GM23338 (cell line): ENCODE measurements at regions not wholly inside any gene's neighbourhood (a gene's known extent, or its start where the extent isn't known, plus 50 kb on each side); places are given as distances from the start of the nearest gene placed in this dataset.

Experiments used
- ATAC-seq: fragments of 200-7000 bp; cut with Tn5 transposase; 3 replicates; pipeline ENCODE4 v1.9.1; 2020
- DNase-seq: peaks from one replicate; pipeline ENCODE4 v3.0.0-alpha.2; 2015; ENCODE audit warnings: low spot score
- H2AFZ ChIP-seq: fragments of 200-600 bp; sonication (generic); 2 replicates; pipeline ENCODE4 v1.8.0; 2016; ENCODE audit warnings: antibody characterized with exemption, mild to moderate bottlenecking, moderate library complexity
- H3F3A ChIP-seq: fragments of 200-600 bp; sonication (generic); replicated peaks from 2 replicates; pipeline ENCODE4 v1.8.0; 2017; ENCODE audit warnings: antibody characterized with exemption, mixed run types, low read depth
- H3K27ac ChIP-seq: fragments of 200-600 bp; sonication (generic); 2 replicates; pipeline ENCODE4 v1.6.1; 2016; ENCODE audit warnings: low read depth
- H3K27me3 ChIP-seq: fragments of 200-600 bp; sonication (generic); 2 replicates; pipeline ENCODE4 v1.8.0; 2016; ENCODE audit warnings: mild to moderate bottlenecking, mixed run types, moderate library complexity; ENCODE audit not compliant: insufficient read depth
- H3K36me3 ChIP-seq: fragments of 200-600 bp; sonication (generic); 2 replicates; pipeline ENCODE4 v1.8.0; 2016; ENCODE audit warnings: mild to moderate bottlenecking; ENCODE audit not compliant: insufficient read depth
- H3K4me1 ChIP-seq: fragments of 200-600 bp; sonication (generic); 2 replicates; pipeline ENCODE4 v1.8.0; 2016; ENCODE audit warnings: mild to moderate bottlenecking, moderate library complexity; ENCODE audit not compliant: insufficient read depth
- H3K4me2 ChIP-seq: fragments of 200-600 bp; sonication (generic); 2 replicates; pipeline ENCODE4 v1.7.1; 2017; ENCODE audit warnings: mixed run types
- H3K4me3 ChIP-seq: fragments of 200-600 bp; sonication (generic); 2 replicates; pipeline ENCODE4 v1.6.1; 2016; ENCODE audit warnings: mixed run types
- H3K79me2 ChIP-seq: fragments of 200-600 bp; sonication (generic); replicated peaks from 2 replicates; pipeline ENCODE4 v1.8.0; 2017; ENCODE audit warnings: mild to moderate bottlenecking; ENCODE audit not compliant: insufficient read depth
- H3K9me2 ChIP-seq: fragments of 200-600 bp; sonication (generic); 2 replicates; pipeline ENCODE4 v1.8.0; 2017; ENCODE audit not compliant: insufficient read depth
- H4K20me1 ChIP-seq: fragments of 200-600 bp; sonication (generic); replicated peaks from 2 replicates; pipeline ENCODE4 v1.8.0; 2017; ENCODE audit warnings: mild to moderate bottlenecking; ENCODE audit not compliant: insufficient read depth
- H3K27ac Mint-ChIP-seq: 2 replicates; pipeline ENCODE4 v1.8.0; 2020; ENCODE audit warnings: inconsistent platforms, mild to moderate bottlenecking, moderate library complexity, mixed read lengths
- H3K27me3 Mint-ChIP-seq: 3 replicates; pipeline ENCODE4 v1.8.0; 2022; ENCODE audit warnings: low read depth, mild to moderate bottlenecking, moderate library complexity, mixed read lengths, inconsistent platforms; ENCODE audit not compliant: insufficient read depth, poor library complexity
- H3K36me3 Mint-ChIP-seq: 3 replicates; pipeline ENCODE4 v1.8.0; 2021; ENCODE audit warnings: low read depth, mild to moderate bottlenecking, inconsistent platforms, moderate library complexity, mixed read lengths
- H3K4me1 Mint-ChIP-seq: 3 replicates; pipeline ENCODE4 v1.8.0; 2020; ENCODE audit warnings: mild to moderate bottlenecking, inconsistent platforms, mixed read lengths
- H3K4me3 Mint-ChIP-seq: 3 replicates; pipeline ENCODE4 v1.8.0; 2021; ENCODE audit warnings: moderate library complexity, mild to moderate bottlenecking, inconsistent platforms, mixed read lengths
- H3K9me3 Mint-ChIP-seq: 3 replicates; pipeline ENCODE4 v1.8.0; 2020; ENCODE audit warnings: moderate library complexity, mild to moderate bottlenecking, inconsistent platforms, mixed read lengths
- EZH2phosphoT487 ChIP-seq: fragments of 200-600 bp; sonication (generic); IDR thresholded peaks from one replicate; pipeline ENCODE4 v1.8.1; 2018; ENCODE audit warnings: antibody characterized with exemption; ENCODE audit not compliant: unreplicated experiment
- NANOG ChIP-seq: IDR thresholded peaks from 2 replicates; pipeline ENCODE4 v1.6.1; 2016; ENCODE audit warnings: antibody characterized with exemption, borderline replicate concordance
- STAT1 ChIP-seq: IDR thresholded peaks from one replicate; pipeline ENCODE4 v1.6.1; 2016; ENCODE audit warnings: antibody characterized with exemption; ENCODE audit not compliant: unreplicated experiment
- ZNF114 ChIP-seq: fragments of 250-450 bp; sonication (Bioruptor Pico); IDR thresholded peaks from 2 replicates; pipeline ENCODE4 v1.5.0; 2020; ENCODE audit warnings: mild to moderate bottlenecking, moderate library complexity
- ZNF462 ChIP-seq: fragments of 250-450 bp; sonication (Bioruptor Pico); IDR thresholded peaks from 2 replicates; pipeline ENCODE4 v1.5.0; 2020; ENCODE audit warnings: mild to moderate bottlenecking, moderate library complexity

GRCh38 chr10:33968983-33969382, 634.5 kb upstream of the NRP1 start:
- Histone ChIP-seq H3K9me2 (peaks cover 5% of the 10 kb centered on the region; the same call in 1 of the 2 replicates), H2AFZ (no peak overlapping the region), H3F3A (no peaks in the 10 kb centered on the region), H3K36me3 (no peaks in the 10 kb centered on the region), H4K20me1 (no peaks in the 10 kb centered on the region), H3K79me2 (no peaks in the 10 kb centered on the region), H3K4me1 (no peaks in the 10 kb centered on the region), H3K4me3 (no peak overlapping the region), H3K27me3 (no peaks in the 10 kb centered on the region), H3K4me2 (no peak overlapping the region), H3K27ac (no peak overlapping the region)
- no peak overlapping the region for H3K4me3 Mint-ChIP-seq
- H3K27ac Mint-ChIP-seq, result no peak overlapping the region
- H3K36me3 Mint-ChIP-seq, result no peaks in the 10 kb centered on the region
- no peak for TF ChIP-seq ZNF462
- H3K9me3 Mint-ChIP-seq, result no peaks in the 10 kb centered on the region
- no peaks in the 10 kb centered on the region for H3K4me1 Mint-ChIP-seq
- H3K27me3 Mint-ChIP-seq, result peaks cover 3% of the 10 kb centered on the region
- DNase-seq (no peak), ATAC-seq (no peak)

- TF ChIP-seq NANOG (no peak), ZNF462 (no peak), STAT1 (no peak), ZNF114 (CRISPR knock-in tag) (no peak), EZH2phosphoT487 (no peak)
- Histone ChIP-seq H3K27me3 (no peaks in the 10 kb centered on the region), H4K20me1 (no peaks in the 10 kb centered on the region), H3F3A (no peaks in the 10 kb centered on the region), H3K4me1 (no peaks in the 10 kb centered on the region), H3K4me3 (no peak overlapping the region), H2AFZ (no peak overlapping the region), H3K36me3 (no peaks in the 10 kb centered on the region), H3K9me2 (peaks cover 5% of the 10 kb centered on the region; the same call in 1 of the 2 replicates), H3K79me2 (no peaks in the 10 kb centered on the region), H3K4me2 (no peak overlapping the region), H3K27ac (no peak overlapping the region)
- no peaks in the 10 kb centered on the region for H3K9me3 Mint-ChIP-seq
- H3K4me3 Mint-ChIP-seq, result no peak overlapping the region
- H3K36me3 Mint-ChIP-seq, result no peaks in the 10 kb centered on the region
- peaks cover 3% of the 10 kb centered on the region for H3K27me3 Mint-ChIP-seq
- no peaks in the 10 kb centered on the region for H3K4me1 Mint-ChIP-seq
- no peak overlapping the region for H3K27ac Mint-ChIP-seq
- ATAC-seq (no peak), DNase-seq (no peak)
Observed at GRCh38 chr10:33967606-33968120, 633.2 kb upstream of the NRP1 start.
